Fibroblast of the aortic adventitia (primary cell): ENCODE measurements at regions not wholly inside any gene's neighbourhood (a gene's known extent, or its start where the extent isn't known, plus 50 kb on each side); places are given as distances from the start of the nearest gene placed in this dataset.

Experiments
- DNase-seq: peaks from one replicate; pipeline ENCODE4 v3.0.0-alpha.2; 2010; ENCODE audit warnings: low read depth
- H3K4me3 ChIP-seq: 2 replicates; pipeline ENCODE4 v1.5.1; 2011; ENCODE audit warnings: low read depth, mild to moderate bottlenecking, control low read depth, low read length, moderate library complexity
- CTCF ChIP-seq: IDR thresholded peaks from 2 replicates; pipeline ENCODE4 v1.5.1; 2011; ENCODE audit warnings: mild to moderate bottlenecking, low read length, control low read depth, inconsistent platforms; ENCODE audit not compliant: insufficient read depth

DNA sequence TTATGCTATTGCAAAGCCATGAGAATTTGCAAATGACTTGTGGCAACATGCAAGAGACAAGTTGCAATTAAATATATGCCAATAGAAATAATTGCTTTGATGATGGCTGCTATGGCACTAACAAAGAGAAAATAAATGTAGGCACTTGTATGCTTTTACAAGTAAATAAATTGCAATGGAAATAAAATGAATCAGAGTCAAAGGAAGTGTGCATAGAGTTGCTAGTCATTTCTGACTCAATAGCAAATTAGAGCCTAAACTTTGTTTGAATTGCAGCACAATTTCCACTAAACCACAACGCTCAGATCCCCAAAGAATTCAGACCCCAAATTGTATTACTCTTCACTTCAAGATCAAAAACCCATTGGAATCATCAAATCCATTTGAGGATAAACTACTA, 792.1 kb upstream of the ARGLU1 start:
- no peak for TF ChIP-seq CTCF
- no peak overlapping the region for H3K4me3 ChIP-seq
- no peak for DNase-seq

GRCh38 chr13:107358866-107359265, 790.9 kb upstream of the ARGLU1 start:
- no peak for TF ChIP-seq CTCF
- DNase-seq = no peak
- H3K4me3 ChIP-seq = no peak overlapping the region

DNA sequence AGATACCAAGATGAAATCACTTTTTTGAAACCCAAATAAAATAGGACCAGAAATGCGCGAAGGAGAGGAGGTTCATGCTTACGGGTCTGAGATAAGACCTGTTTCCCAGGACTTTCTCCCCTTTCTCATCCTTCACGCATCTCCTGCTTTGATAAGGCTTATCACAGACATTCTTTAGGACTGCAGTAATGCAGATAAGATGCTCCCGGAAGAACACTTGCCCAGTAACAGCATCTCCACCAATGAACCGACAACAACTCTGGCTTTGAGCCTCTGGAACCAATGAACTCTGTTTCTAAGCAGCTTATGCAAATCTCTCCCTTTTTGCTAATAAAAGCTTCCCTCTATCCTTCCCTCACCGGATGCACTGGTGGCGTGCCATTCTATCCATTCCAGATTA, 783.4 kb upstream of the ARGLU1 start:
- TF ChIP-seq CTCF = no peak
- DNase-seq = peak; percentile 28
- no peak overlapping the region for H3K4me3 ChIP-seq

DNA sequence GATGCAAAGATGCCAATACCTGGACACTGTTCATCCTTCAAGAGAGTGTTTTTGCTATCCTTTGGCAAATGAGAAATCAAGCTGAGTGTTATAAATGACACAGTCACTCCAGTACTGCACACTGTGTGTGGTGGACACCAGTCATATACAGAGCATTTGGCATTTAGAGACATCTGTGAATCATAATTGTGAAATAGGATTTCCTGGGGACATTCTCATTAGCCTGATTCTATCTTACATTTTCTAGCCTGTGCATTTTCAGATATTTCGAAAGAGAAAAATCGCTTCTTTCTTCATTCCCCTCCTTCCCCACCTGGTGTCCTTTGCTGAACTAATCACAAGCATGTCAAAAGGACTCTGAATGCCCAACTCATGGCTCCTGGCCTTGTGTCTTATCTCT, 781.0 kb upstream of the ARGLU1 start:
- TF ChIP-seq CTCF = no peak
- no peak for DNase-seq
- no peak overlapping the region for H3K4me3 ChIP-seq

DNA sequence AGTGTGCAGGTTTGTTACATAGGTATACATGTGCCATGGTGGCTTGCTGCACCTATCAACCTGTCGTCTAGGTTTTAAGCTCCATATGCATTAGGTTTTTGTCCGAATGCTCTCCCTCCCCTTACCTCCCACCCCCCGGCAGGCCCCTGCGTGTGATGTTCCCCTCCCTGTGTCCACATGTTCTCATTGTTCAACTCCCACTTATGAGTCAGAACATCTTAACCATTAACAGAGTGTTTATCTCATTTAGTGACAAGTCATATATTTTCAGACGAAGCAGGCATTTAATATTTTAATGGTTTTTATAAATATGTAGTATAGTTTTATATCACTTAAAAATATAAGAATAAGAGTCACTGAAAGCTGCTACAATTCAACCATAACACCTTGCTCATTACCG, 780.5 kb upstream of the ARGLU1 start:
- no peak for DNase-seq
- no peak overlapping the region for H3K4me3 ChIP-seq
- no peak for TF ChIP-seq CTCF

GRCh38 chr13:107347641-107348369, 779.9 kb upstream of the ARGLU1 start:
- TF ChIP-seq CTCF = no peak

DNA sequence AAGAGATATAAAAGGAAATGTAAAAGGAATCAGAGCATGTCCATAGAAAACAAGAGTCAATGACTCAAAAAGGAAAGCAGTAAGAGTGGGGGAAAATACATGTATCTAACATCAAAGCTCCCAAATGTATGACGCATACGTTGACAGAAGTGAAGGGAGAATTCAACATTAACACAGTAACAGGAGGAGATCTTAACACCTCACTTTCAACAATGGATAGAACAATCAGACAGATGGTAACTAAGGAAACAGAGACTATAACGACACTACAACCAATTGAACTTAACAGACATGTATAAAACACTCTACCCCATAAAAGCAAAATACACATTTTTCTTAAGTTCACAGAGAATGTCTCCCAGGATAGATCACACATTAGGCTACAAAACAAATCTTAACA, 774.8 kb upstream of the ARGLU1 start:
- no peak overlapping the region for H3K4me3 ChIP-seq
- TF ChIP-seq CTCF = no peak
- no peak for DNase-seq

More at GRCh38 chr13:107347641-107348369, 779.9 kb upstream of the ARGLU1 start:
- H3K4me3 ChIP-seq = no peak overlapping the region
- DNase-seq = no peak
